ENCODE measurements at regions not wholly inside any gene's neighbourhood (a gene's known extent, or its start where the extent isn't known, plus 50 kb on each side); places are given as distances from the start of the nearest gene placed in this dataset.
"Not testable (repeated sequence)": the region's sequence is repeated elsewhere in the genome, so short reads cannot be mapped to it uniquely, and the experiment has no call there.

GRCh38 chr2:67879586-67880290 lies 183.1 kb downstream of the C1D start:
- DNase-seq = no peak

GRCh38 chr2:67880291-67880761 lies 182.5 kb downstream of the C1D start:
- no peak for DNase-seq

- no peak for DNase-seq
Measured at GRCh38 chr2:67881816-67882215, 181.0 kb downstream of the C1D start.

- no peak for DNase-seq
Measured at GRCh38 chr2:67883316-67884087, 179.3 kb downstream of the C1D start.

GRCh38 chr2:67888351-67889005 lies 174.3 kb downstream of the C1D start:
- DNase-seq = no peak

- no peak for DNase-seq
Measured at GRCh38 chr2:67889056-67889455, 173.7 kb downstream of the C1D start.

- no peak for DNase-seq
Measured at GRCh38 chr2:67891642-67892041, 171.2 kb downstream of the C1D start.

GRCh38 chr2:67892339-67892846 lies 170.4 kb downstream of the C1D start:
- no peak for DNase-seq

GRCh38 chr2:67895227-67895941 lies 167.4 kb downstream of the C1D start:
- no peak for DNase-seq

GRCh38 chr2:67896076-67896475 lies 166.7 kb downstream of the C1D start:
- DNase-seq = no peak

GRCh38 chr2:67896476-67896875 lies 166.3 kb downstream of the C1D start:
- no peak for DNase-seq

- DNase-seq = no peak
Measured at GRCh38 chr2:67898595-67898994, 164.2 kb downstream of the C1D start.

- DNase-seq = no peak
Measured at GRCh38 chr2:67899187-67899586, 163.6 kb downstream of the C1D start.

GRCh38 chr2:67900826-67901225 lies 162.0 kb downstream of the C1D start:
- DNase-seq = no peak

GRCh38 chr2:67904566-67904965 lies 158.2 kb downstream of the C1D start:
- no peak for DNase-seq

GRCh38 chr2:67904966-67905365 lies 157.8 kb downstream of the C1D start:
- no peak for DNase-seq

- DNase-seq = not testable (repeated sequence)
Measured at GRCh38 chr2:67906547-67906946, 156.3 kb downstream of the C1D start.

GRCh38 chr2:67917332-67918054 lies 145.3 kb downstream of the C1D start:
- DNase-seq = no peak

GRCh38 chr2:67918471-67918870 lies 144.3 kb downstream of the C1D start:
- no peak for DNase-seq

- DNase-seq = no peak
Measured at GRCh38 chr2:67919490-67919889, 143.3 kb downstream of the C1D start.

GRCh38 chr2:67922080-67922785 lies 140.6 kb downstream of the C1D start:
- no peak for DNase-seq

- no peak for DNase-seq
Measured at GRCh38 chr2:67923696-67924095, 139.1 kb downstream of the C1D start.
